Testis (tissue), 2 donors: ENCODE measurements at regions not wholly inside any gene's neighbourhood (a gene's known extent, or its start where the extent isn't known, plus 50 kb on each side); places are given as distances from the start of the nearest gene placed in this dataset.
"Not testable (repeated sequence)": the region's sequence is repeated elsewhere in the genome, so short reads cannot be mapped to it uniquely, and the experiment has no call there.

Experiments
- CTCF ChIP-seq, 3 experiments: fragments of 450-650 bp in 2 of 3; fragments of 200-600 bp in 1 of 3; sonication (generic) in 1 of 3; IDR thresholded peaks; one replicate each; pipeline ENCODE4 v1.5.1; 2016 to 2019; ENCODE audit warnings: antibody characterized with exemption in 3 of 3, mild to moderate bottlenecking in 2 of 3, moderate library complexity in 1 of 3
- POLR2A ChIP-seq: fragments of 450-650 bp; IDR thresholded peaks from one replicate; pipeline ENCODE4 v1.6.1; 2017; ENCODE audit warnings: antibody characterized with exemption, mild to moderate bottlenecking, moderate library complexity

DNA sequence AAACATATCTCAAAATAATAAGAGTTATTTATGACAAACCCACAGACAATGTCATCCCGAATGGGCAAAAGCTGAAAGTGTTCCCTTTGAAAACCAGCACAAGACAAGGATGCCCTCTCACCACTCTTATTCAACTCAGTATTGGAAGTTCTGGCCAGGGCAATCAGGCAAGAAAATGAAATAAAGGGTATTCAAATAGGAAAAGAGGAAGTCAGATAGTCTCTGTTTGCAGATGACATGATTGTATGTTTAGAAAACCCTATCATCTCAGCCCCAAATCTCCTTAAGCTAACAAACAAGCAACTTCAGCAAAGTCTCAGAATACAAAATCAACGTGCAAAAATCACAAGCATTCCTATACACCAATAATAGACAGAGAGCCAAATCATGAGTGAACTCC, 169.8 kb downstream of the MRPL39 start:
- not testable (repeated sequence) for TF ChIP-seq POLR2A; CTCF (IDR thresholded peaks at IDR 0.05)
